HCT116 (cell line): ENCODE measurements at regions not wholly inside any gene's neighbourhood (a gene's known extent, or its start where the extent isn't known, plus 50 kb on each side); places are given as distances from the start of the nearest gene placed in this dataset.

Experiments
- ATAC-seq: fragments of 200-7000 bp; cut with Tn5 transposase; 2 replicates; pipeline ENCODE4 v1.9.1; 2020; ENCODE audit warnings: mild to moderate bottlenecking, moderate library complexity
- BruUV-seq: library from RNA; stranded (reverse); fragments of 400-500 nt; replicated peaks from 2 replicates; lab custom pipeline; 2021; lab: Mats Ljungman, UMichigan
- CTCF ChIA-PET: fragments of 300-600 bp; sonication (Branson Sonifier 250); formaldehyde crosslinking; loops from one replicate; lab custom pipeline; 2021; ENCODE audit warnings: antibody characterized with exemption; lab: Charles Lee
- POLR2A ChIA-PET: fragments of 300-600, 350-600 bp; sonication (Branson Sonifier 250); formaldehyde crosslinking; loops from one replicate; lab custom pipeline; 2021; ENCODE audit warnings: antibody characterized with exemption; lab: Charles Lee
- RAD21 ChIA-PET, 2 experiments: fragments of 300-600 bp; sonication (Branson Sonifier 250); formaldehyde crosslinking; loops; one replicate each; lab custom pipeline; 2023; ENCODE audit warnings: low total read pairs in 2 of 2; ENCODE audit not compliant: uncharacterized antibody in 2 of 2, unreplicated experiment in 2 of 2, low non-redundant PET in 1 of 2; lab: Charles Lee
- DNase-seq: peaks from one replicate; pipeline ENCODE4 v3.0.0-alpha.2; 2010; ENCODE audit warnings: low read depth, low spot score
- H2AFZ ChIP-seq: fragments of 200-600 bp; shearing (Covaris generic), sonication (generic); 2 replicates; pipeline ENCODE4 v1.6.1; 2017; ENCODE audit warnings: low read depth, mixed run types, mixed read lengths, antibody characterized with exemption, low read length; ENCODE audit not compliant: poor library complexity, severe bottlenecking
- H3K27ac ChIP-seq: 2 replicates; pipeline ENCODE4 v1.5.1; 2012; ENCODE audit warnings: low read depth, low read length
- H3K27me3 ChIP-seq: fragments of 200-600 bp; sonication (generic); 2 replicates; pipeline ENCODE4 v1.6.1; 2016; ENCODE audit warnings: mixed run types, low read length, mixed read lengths; ENCODE audit not compliant: insufficient read depth
- H3K36me3 ChIP-seq, 2 experiments: fragments of 200-500 bp in 1 of 2; fragments of 200-600 bp in 1 of 2; sonication (Bioruptor generic) in 1 of 2; sonication (generic) in 1 of 2; 2 replicates each; pipeline versions ENCODE4 v1.5.1 to v1.6.1; 2014 to 2016; ENCODE audit warnings: low read length in 2 of 2, inconsistent platforms in 1 of 2, mixed read lengths in 1 of 2, mixed run types in 1 of 2; ENCODE audit not compliant: insufficient read depth in 2 of 2, control insufficient read depth in 1 of 2
- H3K4me1 ChIP-seq, 2 experiments: fragments of 200-600 bp in 1 of 2; sonication (generic) in 1 of 2; 2 replicates each; pipeline versions ENCODE4 v1.5.1 to v1.6.1; 2012 to 2017; ENCODE audit warnings: low read length in 2 of 2, inconsistent platforms in 1 of 2, mild to moderate bottlenecking in 1 of 2, mixed read lengths in 1 of 2, mixed run types in 1 of 2, moderate library complexity in 1 of 2; ENCODE audit not compliant: insufficient read depth in 2 of 2, control insufficient read depth in 1 of 2
- H3K4me2 ChIP-seq: fragments of 200-600 bp; sonication (generic); 2 replicates; pipeline ENCODE4 v1.6.1; 2017; ENCODE audit warnings: mixed run types, low read length, mixed read lengths
- H3K4me3 ChIP-seq, 2 experiments: fragments of 200-600 bp in 1 of 2; sonication (generic) in 1 of 2; replicated peaks in 1 of 2; 2 replicates each; pipeline ENCODE4 v1.5.1; 2011 to 2016; ENCODE audit warnings: low read length in 2 of 2, control low read depth in 1 of 2, low read depth in 1 of 2, mild to moderate bottlenecking in 1 of 2, mixed read lengths in 1 of 2, mixed run types in 1 of 2
- H3K79me2 ChIP-seq: fragments of 200-600 bp; sonication (generic); 2 replicates; pipeline ENCODE4 v1.6.1; 2017; ENCODE audit warnings: mild to moderate bottlenecking, mixed run types, low read length, moderate library complexity, mixed read lengths; ENCODE audit not compliant: insufficient read depth
- H3K9ac ChIP-seq: fragments of 200-600 bp; sonication (generic); 2 replicates; pipeline ENCODE4 v1.6.1; 2016; ENCODE audit warnings: low read length, mixed read lengths
- H3K9me2 ChIP-seq: fragments of 200-600 bp; sonication (generic), shearing (Covaris generic); 2 replicates; pipeline ENCODE4 v1.6.1; 2017; ENCODE audit warnings: mixed run types, mild to moderate bottlenecking, moderate library complexity; ENCODE audit not compliant: insufficient read depth
- H3K9me3 ChIP-seq, 2 experiments: fragments of 200-500 bp in 1 of 2; fragments of 200-600 bp in 1 of 2; sonication (Bioruptor generic) in 1 of 2; sonication (generic) in 1 of 2; 2 replicates each; pipeline ENCODE4 v1.6.1; 2014 to 2017; ENCODE audit warnings: low read length in 2 of 2, mixed read lengths in 2 of 2, inconsistent platforms in 1 of 2, low read depth in 1 of 2, mild to moderate bottlenecking in 1 of 2, mixed run types in 1 of 2, moderate library complexity in 1 of 2; ENCODE audit not compliant: control insufficient read depth in 1 of 2, insufficient read depth in 1 of 2
- H4K20me1 ChIP-seq: fragments of 200-600 bp; sonication (generic), shearing (Covaris generic); 2 replicates; pipeline ENCODE4 v1.6.1; 2017; ENCODE audit warnings: mixed run types, mild to moderate bottlenecking, moderate library complexity; ENCODE audit not compliant: insufficient read depth
- ATF3 ChIP-seq: IDR thresholded peaks from 2 replicates; pipeline ENCODE4 v1.6.1; 2012
- CBX3 ChIP-seq: IDR thresholded peaks from 2 replicates; pipeline ENCODE4 v1.6.1; 2012; ENCODE audit warnings: low read depth
- CEBPB ChIP-seq: IDR thresholded peaks from 2 replicates; pipeline ENCODE4 v1.6.1; 2012; ENCODE audit warnings: low read depth
- CTCF ChIP-seq, 3 experiments: fragments of 200-600 bp in 1 of 3; sonication (generic) in 1 of 3; IDR thresholded peaks in 2 of 3; conservative IDR thresholded peaks in 1 of 3; 2 replicates each; pipeline ENCODE4 v1.5.1; 2012 to 2017; ENCODE audit warnings: low read depth in 2 of 3, low read length in 2 of 3, antibody characterized with exemption in 1 of 3, borderline replicate concordance in 1 of 3, control low read depth in 1 of 3, mild to moderate bottlenecking in 1 of 3, mixed read lengths in 1 of 3, mixed run types in 1 of 3, moderate library complexity in 1 of 3; ENCODE audit not compliant: insufficient read depth in 1 of 3
- EGR1 ChIP-seq: IDR thresholded peaks from 2 replicates; pipeline ENCODE4 v1.6.1; 2012; ENCODE audit warnings: low read depth
- ELF1 ChIP-seq: IDR thresholded peaks from 2 replicates; pipeline ENCODE4 v1.6.1; 2012; ENCODE audit warnings: low read depth, borderline replicate concordance
- EZH2 ChIP-seq: fragments of 200-600 bp; sonication (generic); IDR thresholded peaks from 2 replicates; pipeline ENCODE4 v1.6.1; 2017; ENCODE audit warnings: antibody characterized with exemption, mixed run types
- FOSL1 ChIP-seq: IDR thresholded peaks from 2 replicates; pipeline ENCODE4 v1.6.1; 2012; ENCODE audit warnings: low read depth
- JUND ChIP-seq: IDR thresholded peaks from 2 replicates; pipeline ENCODE4 v1.6.1; 2012
- MAX ChIP-seq: IDR thresholded peaks from 2 replicates; pipeline ENCODE4 v1.6.1; 2012
- POLR2AphosphoS5 ChIP-seq: IDR thresholded peaks from 2 replicates; pipeline ENCODE4 v1.6.1; 2011; ENCODE audit warnings: mild to moderate bottlenecking, low read depth, low read length, moderate library complexity
- RAD21 ChIP-seq: IDR thresholded peaks from 2 replicates; pipeline ENCODE4 v1.6.1; 2012; ENCODE audit warnings: low read depth, mild to moderate bottlenecking
- SIN3A ChIP-seq: IDR thresholded peaks from 2 replicates; pipeline ENCODE4 v1.6.1; 2012; ENCODE audit warnings: low read depth
- TCF7L2 ChIP-seq: IDR thresholded peaks from 2 replicates; pipeline ENCODE4 v1.7.0; 2011; ENCODE audit warnings: borderline replicate concordance, inconsistent platforms; ENCODE audit not compliant: insufficient read depth, insufficient read length; ENCODE audit errors: extremely low read depth
- YY1 ChIP-seq: IDR thresholded peaks from 2 replicates; pipeline ENCODE4 v1.6.1; 2011; ENCODE audit warnings: low read length, low read depth, moderate library complexity, mild to moderate bottlenecking; ENCODE audit not compliant: insufficient replicate concordance; ENCODE audit errors: extremely low read depth
- ZBTB33 ChIP-seq: IDR thresholded peaks from 2 replicates; pipeline ENCODE4 v1.6.1; 2011; ENCODE audit warnings: mild to moderate bottlenecking, low read length, moderate library complexity; ENCODE audit not compliant: insufficient replicate concordance; ENCODE audit errors: extremely low read depth
- ZFX ChIP-seq: fragments of 450-650 bp; IDR thresholded peaks from 2 replicates; pipeline ENCODE4 v1.6.1; 2017
- ZNF274 ChIP-seq: fragments of 200-500 bp; sonication (Bioruptor generic); IDR thresholded peaks from 2 replicates; pipeline ENCODE4 v1.6.1; 2014; ENCODE audit warnings: mild to moderate bottlenecking, low read depth, low read length, inconsistent platforms
- intact Hi-C: fragments of 100-400 bp; cut with micrococcal nuclease; formaldehyde crosslinking; loops from 2 replicates; pipeline ENCODE4 v1.10.0; 2022

- ATAC-seq: no peak
- H3K9ac ChIP-seq: no peak overlapping the region
- POLR2A ChIA-PET: no interaction called here
Observed at GRCh38 chr5:111945535-111945934, 188.5 kb upstream of the NREP start.

More at GRCh38 chr5:111945535-111945934, 188.5 kb upstream of the NREP start:
- no peak for DNase-seq
- no peaks in the 10 kb centered on the region for H3K9me2 ChIP-seq
- H4K20me1 ChIP-seq: no peaks in the 10 kb centered on the region
- no peak for TF ChIP-seq ELF1
- TF ChIP-seq TCF7L2: no peak
- TF ChIP-seq POLR2AphosphoS5: no peak
- TF ChIP-seq YY1: no peak
- no peak for TF ChIP-seq CEBPB
- TF ChIP-seq CBX3: no peak
- TF ChIP-seq FOSL1: no peak
- no peak for TF ChIP-seq ZBTB33
- TF ChIP-seq ATF3: no peak
- no peak for TF ChIP-seq JUND
- TF ChIP-seq ZNF274: no peak
- TF ChIP-seq RAD21: no peak
- TF ChIP-seq CTCF (IDR thresholded peaks at IDR 0.05 in 2 of 3, conservative IDR thresholded peaks at IDR 0.05 in 1 of 3; ENCODE audit: borderline replicate concordance in 1 of 3, insufficient read depth in 1 of 3, low read depth in 2 of 3, low read length in 2 of 3): no peak
- TF ChIP-seq EZH2: no peak
- no peak for TF ChIP-seq SIN3A
- no peak for TF ChIP-seq MAX
- TF ChIP-seq ZFX: no peak
- no peak for TF ChIP-seq EGR1
- no TSS peak for BruUV-seq
- no peaks in the 10 kb centered on the region for H3K9me3 ChIP-seq
- no peak overlapping the region for H3K4me2 ChIP-seq
- H3K4me3 ChIP-seq: no peak overlapping the region
- H3K27ac ChIP-seq: no peak overlapping the region
- no peaks in the 10 kb centered on the region for H3K36me3 ChIP-seq
- peaks cover 9% of the 10 kb centered on the region; the same call in 1 of the 2 replicates for H3K27me3 ChIP-seq
- no peaks in the 10 kb centered on the region for H3K4me1 ChIP-seq
- ChIA-PET RAD21 (no interaction called here), CTCF (no interaction called here)
- no peak overlapping the region for H2AFZ ChIP-seq
- intact Hi-C loops: no loop called here
- no peaks in the 10 kb centered on the region for H3K79me2 ChIP-seq
